AG09319 (cell line): ENCODE measurements at regions not wholly inside any gene's neighbourhood (a gene's known extent, or its start where the extent isn't known, plus 50 kb on each side); places are given as distances from the start of the nearest gene placed in this dataset.

Experiments used
- DNase-seq: peaks from one replicate; pipeline ENCODE4 v3.0.0-alpha.2; 2010; ENCODE audit warnings: low read depth; ENCODE audit errors: extremely low read depth
- CTCF ChIP-seq: IDR thresholded peaks from 2 replicates; pipeline ENCODE4 v1.5.1; 2011; ENCODE audit warnings: low read depth, mild to moderate bottlenecking, inconsistent platforms, low read length, moderate library complexity

DNA sequence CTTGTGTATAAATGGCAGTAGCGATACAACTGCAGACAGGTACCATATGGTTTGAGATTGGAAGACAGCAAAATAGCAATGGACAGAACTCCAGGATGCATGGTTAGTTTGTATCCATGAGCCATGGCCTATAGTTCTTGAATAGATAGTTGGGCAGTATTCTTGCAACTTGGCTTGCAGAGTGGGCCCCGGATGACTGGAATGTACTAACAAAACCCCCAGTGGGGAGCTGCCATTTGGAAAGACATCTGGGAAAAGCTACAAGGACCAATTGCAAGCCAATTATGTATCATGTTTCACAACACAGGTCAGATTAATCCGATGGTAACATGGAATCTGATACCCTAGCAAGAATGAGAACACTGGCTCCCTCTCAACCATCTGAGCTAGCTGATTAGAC is 279.6 kb downstream of the RERGL start:
- DNase-seq = no peak

DNA sequence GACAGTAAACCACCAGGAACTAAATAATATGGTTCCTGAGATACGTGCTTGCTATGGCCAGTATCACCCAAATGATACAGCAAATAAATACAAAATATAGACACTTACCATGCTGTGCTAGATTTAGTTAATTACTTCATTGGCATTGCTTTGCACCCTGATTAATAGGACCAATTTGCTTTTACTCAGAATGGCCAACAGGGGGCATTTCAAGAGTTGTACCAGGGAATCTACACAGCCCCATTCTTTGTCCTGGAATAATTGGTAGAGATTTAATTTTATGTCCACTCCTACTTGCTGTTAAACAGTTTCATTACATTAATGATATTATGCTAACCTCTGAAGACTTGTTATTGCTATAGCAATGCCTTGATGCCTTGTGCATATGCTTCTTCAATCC is 280.8 kb downstream of the RERGL start:
- no peak for DNase-seq
- no peak for TF ChIP-seq CTCF

More for the DNA sequence above, 279.6 kb downstream of the RERGL start:
- TF ChIP-seq CTCF = no peak

DNA sequence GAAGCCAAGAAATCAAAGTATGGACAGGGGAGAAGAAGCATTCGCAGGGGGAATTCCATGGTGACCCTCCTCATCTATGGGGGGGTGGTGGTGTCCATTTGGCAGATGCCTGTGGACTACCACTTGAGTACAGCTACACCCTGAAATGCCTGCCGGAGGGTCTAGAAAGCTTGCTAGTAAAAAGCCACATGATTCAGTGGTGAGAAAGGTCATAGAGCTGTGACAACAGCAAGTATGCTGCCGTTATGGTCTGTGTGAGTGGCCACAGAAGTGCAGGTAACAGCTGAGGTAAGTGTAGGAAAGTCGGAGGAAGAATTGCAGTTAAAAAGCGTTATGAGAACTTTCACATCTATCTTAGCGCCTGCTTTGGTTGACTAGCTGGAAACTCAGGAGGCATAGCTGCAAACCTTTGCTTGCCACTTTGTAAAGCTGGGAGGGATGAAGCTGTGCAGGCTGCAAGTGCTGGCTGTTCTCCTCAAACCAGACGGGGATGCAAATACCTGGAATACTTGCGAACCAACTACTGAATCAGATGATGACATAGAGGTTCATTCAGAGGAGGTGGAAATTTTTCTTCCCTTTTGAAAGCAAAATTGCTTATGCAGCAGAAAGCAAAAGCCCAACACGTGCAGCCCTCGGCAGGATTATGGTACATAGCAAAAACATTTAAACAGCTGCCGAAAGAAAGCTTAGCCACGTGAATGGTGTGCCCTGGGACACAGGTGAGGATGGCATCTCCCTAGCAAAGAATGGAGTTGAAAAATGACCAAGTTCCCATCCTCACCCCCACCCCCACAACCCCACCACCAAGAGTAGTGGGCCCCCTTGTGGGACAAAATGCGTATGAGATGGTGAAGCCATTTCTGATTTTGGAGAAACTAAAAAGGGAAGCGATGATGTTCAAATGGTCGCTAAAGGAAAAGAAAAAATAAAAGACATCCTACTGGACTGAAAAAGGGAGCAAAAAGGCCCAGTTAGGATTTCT is 287.0 kb downstream of the RERGL start:
- no peak for DNase-seq
- no peak for TF ChIP-seq CTCF

DNA sequence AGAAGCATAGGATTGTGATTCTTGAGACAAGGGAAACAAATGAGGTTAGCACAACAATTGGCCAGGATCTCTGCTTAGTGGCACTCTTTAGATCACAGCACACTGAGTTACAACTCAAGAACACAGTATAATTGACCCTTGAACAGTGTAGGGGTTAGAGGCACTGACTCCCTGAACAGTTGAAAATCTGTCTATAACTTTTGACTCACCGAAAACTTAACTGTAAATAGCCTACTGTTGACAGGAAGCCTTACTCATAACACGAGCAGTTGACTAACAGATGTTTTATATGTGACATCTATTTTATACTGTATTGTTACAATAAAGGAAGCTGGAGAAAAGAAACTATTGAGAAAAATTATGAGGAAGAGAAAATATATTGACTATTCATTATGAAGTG is 296.1 kb downstream of the RERGL start:
- no peak for DNase-seq
- TF ChIP-seq CTCF = no peak

DNA sequence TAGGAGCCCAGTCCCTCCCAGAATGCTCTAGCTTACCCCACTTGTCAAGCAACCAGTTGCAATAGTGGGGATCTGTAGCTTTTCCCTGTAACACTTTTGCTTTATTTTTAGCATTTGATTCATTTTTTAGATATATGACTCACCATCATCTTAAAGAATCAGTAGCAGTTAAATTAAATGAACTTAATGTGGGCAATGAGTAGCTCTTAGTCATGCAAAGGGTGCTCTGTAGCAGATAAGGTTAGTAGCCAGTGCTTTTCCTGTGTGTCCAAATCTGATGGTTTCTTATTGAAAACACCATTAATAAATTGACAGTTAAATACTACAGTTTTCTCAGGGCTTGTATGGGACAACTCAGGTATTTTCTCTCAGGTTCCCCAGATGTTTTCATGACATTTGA is 311.8 kb downstream of the RERGL start:
- TF ChIP-seq CTCF = no peak
- DNase-seq = no peak

- no peak for TF ChIP-seq CTCF
- no peak for DNase-seq
Observed at GRCh38 chr12:17763366-17763765, 326.6 kb downstream of the RERGL start.

GRCh38 chr12:17759982-17760381 is 330.0 kb downstream of the RERGL start:
- no peak for TF ChIP-seq CTCF

More at GRCh38 chr12:17759982-17760381, 330.0 kb downstream of the RERGL start:
- no peak for DNase-seq
